ENCODE measurements at regions not wholly inside any gene's neighbourhood (a gene's known extent, or its start where the extent isn't known, plus 50 kb on each side); places are given as distances from the start of the nearest gene placed in this dataset.

DNA sequence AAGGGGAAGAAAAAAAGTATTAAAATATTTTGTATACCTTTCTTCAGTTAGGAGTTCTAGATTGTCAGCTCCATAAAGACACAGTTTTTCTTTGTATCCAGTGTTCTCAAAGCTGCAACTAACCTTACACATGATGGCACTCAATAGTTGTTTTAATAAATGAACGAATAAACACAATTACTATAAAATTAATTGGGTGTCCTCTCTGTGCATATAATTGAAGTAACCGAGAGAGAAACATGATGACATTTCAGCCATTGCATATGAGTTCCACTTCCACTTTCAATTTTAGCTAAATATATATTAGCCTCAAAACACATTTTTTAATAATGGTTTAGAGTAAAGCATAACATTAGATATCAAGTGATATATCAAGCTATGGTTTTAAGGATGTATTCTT lies 671.2 kb downstream of the LRFN5 start:
- no peaks in the 10 kb centered on the region for H3K9me1 ChIP-seq (replicated peaks; ENCODE audit: control insufficient read depth, extremely low read depth, insufficient read depth, low read length)
- H3K9ac ChIP-seq (replicated peaks; ENCODE audit: extremely low read depth, insufficient read depth, low read length): no peak overlapping the region
- H3K79me2 ChIP-seq (ENCODE audit: control insufficient read depth, insufficient read depth, low read length): no peaks in the 10 kb centered on the region
- no peak for DNase-seq (ENCODE audit: low read depth, low spot score)
- no peak overlapping the region for H3K4me3 ChIP-seq (replicated peaks in 1 of 3; ENCODE audit: insufficient read depth in 1 of 3, low read depth in 1 of 3, low read length in 3 of 3)
- no TSS peak for BruUV-seq (replicated peaks)
- no peak overlapping the region for H2AFZ ChIP-seq (ENCODE audit: low read depth, low read length)
- ChIA-PET CTCF (no interaction called here), POLR2A (no interaction called here)
- no peaks in the 10 kb centered on the region for H3K27me3 ChIP-seq (ENCODE audit: control insufficient read depth in 2 of 2, insufficient read depth in 2 of 2, low read length in 2 of 2)
- no peaks in the 10 kb centered on the region for H3K4me1 ChIP-seq (ENCODE audit: control insufficient read depth, extremely low read depth, insufficient read depth, low read length)
- H3K4me2 ChIP-seq (ENCODE audit: insufficient read depth, low read length): no peak overlapping the region
- no peaks in the 10 kb centered on the region for H3K36me3 ChIP-seq (ENCODE audit: control insufficient read depth in 2 of 2, extremely low read depth in 1 of 2, insufficient read depth in 2 of 2, low read length in 2 of 2)
- intact Hi-C loops (cut with micrococcal nuclease) (no loop called here), dilution Hi-C loops (cut with MboI; ENCODE audit: extremely low pct_ligation_motif_present, low sequenced_read_pairs) (no loop called here)
- no peaks in the 10 kb centered on the region for H3K9me3 ChIP-seq (replicated peaks; ENCODE audit: control insufficient read depth, insufficient read depth, low read length)
- TF ChIP-seq, protein P1, sequence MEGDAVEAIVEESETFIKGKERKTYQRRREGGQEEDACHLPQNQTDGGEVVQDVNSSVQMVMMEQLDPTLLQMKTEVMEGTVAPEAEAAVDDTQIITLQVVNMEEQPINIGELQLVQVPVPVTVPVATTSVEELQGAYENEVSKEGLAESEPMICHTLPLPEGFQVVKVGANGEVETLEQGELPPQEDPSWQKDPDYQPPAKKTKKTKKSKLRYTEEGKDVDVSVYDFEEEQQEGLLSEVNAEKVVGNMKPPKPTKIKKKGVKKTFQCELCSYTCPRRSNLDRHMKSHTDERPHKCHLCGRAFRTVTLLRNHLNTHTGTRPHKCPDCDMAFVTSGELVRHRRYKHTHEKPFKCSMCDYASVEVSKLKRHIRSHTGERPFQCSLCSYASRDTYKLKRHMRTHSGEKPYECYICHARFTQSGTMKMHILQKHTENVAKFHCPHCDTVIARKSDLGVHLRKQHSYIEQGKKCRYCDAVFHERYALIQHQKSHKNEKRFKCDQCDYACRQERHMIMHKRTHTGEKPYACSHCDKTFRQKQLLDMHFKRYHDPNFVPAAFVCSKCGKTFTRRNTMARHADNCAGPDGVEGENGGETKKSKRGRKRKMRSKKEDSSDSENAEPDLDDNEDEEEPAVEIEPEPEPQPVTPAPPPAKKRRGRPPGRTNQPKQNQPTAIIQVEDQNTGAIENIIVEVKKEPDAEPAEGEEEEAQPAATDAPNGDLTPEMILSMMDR (IDR thresholded peaks at IDR 0.05; ENCODE audit: extremely low read depth in 1 of 2, insufficient read depth in 1 of 2, low read depth in 1 of 2, low read length in 2 of 2): no peak
- TF ChIP-seq GATA2 (IDR thresholded peaks at IDR 0.05; ENCODE audit: insufficient read depth, insufficient read length, low read depth, low read length) (no peak), MYC (IDR thresholded peaks at IDR 0.05; ENCODE audit: low read depth, low read length) (no peak), JUN (IDR thresholded peaks at IDR 0.05; ENCODE audit: borderline replicate concordance, insufficient read depth, insufficient read length, low read depth) (no peak), EZH2 (IDR thresholded peaks at IDR 0.05; ENCODE audit: borderline replicate concordance, low read depth, low read length, severe bottlenecking) (no peak), POLR2AphosphoS5 (IDR thresholded peaks at IDR 0.05; ENCODE audit: insufficient read depth, low read depth, low read length) (no peak), FOS (IDR thresholded peaks at IDR 0.05; ENCODE audit: borderline replicate concordance, insufficient read depth, low read length) (no peak), POLR2A (IDR thresholded peaks at IDR 0.05; ENCODE audit: low read depth, low read length) (no peak)
- TF ChIP-seq, protein P2, sequence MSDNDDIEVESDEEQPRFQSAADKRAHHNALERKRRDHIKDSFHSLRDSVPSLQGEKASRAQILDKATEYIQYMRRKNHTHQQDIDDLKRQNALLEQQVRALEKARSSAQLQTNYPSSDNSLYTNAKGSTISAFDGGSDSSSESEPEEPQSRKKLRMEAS (IDR thresholded peaks at IDR 0.05; ENCODE audit: insufficient read depth, insufficient read length): no peak
- H3K27ac ChIP-seq (ENCODE audit: insufficient read depth, low read depth, low read length): no peak overlapping the region
- no peak for FAIRE-seq
- no peaks in the 10 kb centered on the region for H4K20me1 ChIP-seq (replicated peaks; ENCODE audit: control insufficient read depth, extremely low read depth, insufficient read depth, low read length)

Measured in endothelial cell of umbilical vein (primary cell).